Upper lobe of right lung (tissue), 1 donor: ENCODE measurements at regions not wholly inside any gene's neighbourhood (a gene's known extent, or its start where the extent isn't known, plus 50 kb on each side); places are given as distances from the start of the nearest gene placed in this dataset.

Experiments
- ATAC-seq: fragments of 200-7000 bp; cut with Tn5 transposase; one replicate; pipeline ENCODE4 v1.9.1; 2020; ENCODE audit warnings: mild to moderate bottlenecking, moderate library complexity
- DNase-seq: peaks from one replicate; pipeline ENCODE4 v3.0.0-alpha.2; 2020
- H3K27ac ChIP-seq: fragments of 200-600 bp; one replicate; pipeline ENCODE4 v1.8.0; 2022
- H3K27me3 ChIP-seq: fragments of 200-600 bp; one replicate; pipeline ENCODE4 v1.8.0; 2022; ENCODE audit warnings: mild to moderate bottlenecking
- H3K36me3 ChIP-seq: fragments of 200-600 bp; one replicate; pipeline ENCODE4 v1.8.0; 2022
- H3K4me1 ChIP-seq: fragments of 200-600 bp; one replicate; pipeline ENCODE4 v1.8.0; 2022
- H3K4me3 ChIP-seq: fragments of 200-600 bp; one replicate; pipeline ENCODE4 v1.8.0; 2022; ENCODE audit warnings: mild to moderate bottlenecking
- H3K9me3 ChIP-seq: fragments of 200-600 bp; one replicate; pipeline ENCODE4 v1.8.0; 2022
- intact Hi-C: fragments of 100-400 bp; cut with DNase I; formaldehyde crosslinking; loops from one replicate; pipeline ENCODE4 v1.11.0; 2022
- TF ChIP-seq, protein P1 (sequence below): fragments of 200-600 bp; IDR thresholded peaks from one replicate; pipeline ENCODE4 v1.8.0; 2022; ENCODE audit warnings: antibody characterized with exemption
- donor health status: DM: no; HTN: yes; CAD: no; lungs with severe emphysema.

GRCh38 chr15:70220490-70221096 is 122.9 kb upstream of the TLE3 start:
- Histone ChIP-seq H3K4me1 (peaks cover 3% of the 10 kb centered on the region), H3K4me3 (no peak overlapping the region), H3K27me3 (no peaks in the 10 kb centered on the region), H3K9me3 (no peaks in the 10 kb centered on the region), H3K27ac (no peak overlapping the region), H3K36me3 (no peaks in the 10 kb centered on the region)
- DNase-seq: no peak
- TF ChIP-seq, protein P1, sequence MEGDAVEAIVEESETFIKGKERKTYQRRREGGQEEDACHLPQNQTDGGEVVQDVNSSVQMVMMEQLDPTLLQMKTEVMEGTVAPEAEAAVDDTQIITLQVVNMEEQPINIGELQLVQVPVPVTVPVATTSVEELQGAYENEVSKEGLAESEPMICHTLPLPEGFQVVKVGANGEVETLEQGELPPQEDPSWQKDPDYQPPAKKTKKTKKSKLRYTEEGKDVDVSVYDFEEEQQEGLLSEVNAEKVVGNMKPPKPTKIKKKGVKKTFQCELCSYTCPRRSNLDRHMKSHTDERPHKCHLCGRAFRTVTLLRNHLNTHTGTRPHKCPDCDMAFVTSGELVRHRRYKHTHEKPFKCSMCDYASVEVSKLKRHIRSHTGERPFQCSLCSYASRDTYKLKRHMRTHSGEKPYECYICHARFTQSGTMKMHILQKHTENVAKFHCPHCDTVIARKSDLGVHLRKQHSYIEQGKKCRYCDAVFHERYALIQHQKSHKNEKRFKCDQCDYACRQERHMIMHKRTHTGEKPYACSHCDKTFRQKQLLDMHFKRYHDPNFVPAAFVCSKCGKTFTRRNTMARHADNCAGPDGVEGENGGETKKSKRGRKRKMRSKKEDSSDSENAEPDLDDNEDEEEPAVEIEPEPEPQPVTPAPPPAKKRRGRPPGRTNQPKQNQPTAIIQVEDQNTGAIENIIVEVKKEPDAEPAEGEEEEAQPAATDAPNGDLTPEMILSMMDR: no peak
- no peak for ATAC-seq
- intact Hi-C loops: no loop called here

- Histone ChIP-seq H3K9me3 (no peaks in the 10 kb centered on the region), H3K4me1 (peaks cover 3% of the 10 kb centered on the region), H3K36me3 (no peaks in the 10 kb centered on the region), H3K27ac (no peak overlapping the region), H3K4me3 (no peak overlapping the region), H3K27me3 (no peaks in the 10 kb centered on the region)
- TF ChIP-seq, protein P1: no peak
- ATAC-seq: no peak
- DNase-seq: no peak
- intact Hi-C loops: no loop called here
Observed at GRCh38 chr15:70219966-70220365, 122.2 kb upstream of the TLE3 start.

- Histone ChIP-seq H3K36me3 (no peaks in the 10 kb centered on the region), H3K27me3 (no peaks in the 10 kb centered on the region), H3K4me3 (no peak overlapping the region), H3K4me1 (peaks cover 3% of the 10 kb centered on the region), H3K27ac (no peak overlapping the region), H3K9me3 (no peaks in the 10 kb centered on the region)
- intact Hi-C loops: no loop called here
- ATAC-seq: no peak
- TF ChIP-seq, protein P1: no peak
- DNase-seq: no peak
Observed at GRCh38 chr15:70219256-70219895, 121.7 kb upstream of the TLE3 start.

- Histone ChIP-seq H3K36me3 (no peaks in the 10 kb centered on the region), H3K4me3 (no peak overlapping the region), H3K27ac (no peak overlapping the region), H3K27me3 (no peaks in the 10 kb centered on the region), H3K4me1 (peaks cover 4% of the 10 kb centered on the region), H3K9me3 (no peaks in the 10 kb centered on the region)
- ATAC-seq (no peak), DNase-seq (no peak)
- TF ChIP-seq, protein P1: no peak
- intact Hi-C loops: no loop called here
Observed at GRCh38 chr15:70217226-70218160, 119.8 kb upstream of the TLE3 start.

- ATAC-seq (no peak), DNase-seq (no peak)
- H3K9me3 ChIP-seq: no peaks in the 10 kb centered on the region
- H3K27ac ChIP-seq: no peak overlapping the region
- no peaks in the 10 kb centered on the region for H3K36me3 ChIP-seq
- TF ChIP-seq, protein P1: no peak
- peaks cover 10% of the 10 kb centered on the region for H3K4me1 ChIP-seq
- intact Hi-C loops: no loop called here
- no peaks in the 10 kb centered on the region for H3K27me3 ChIP-seq
- H3K4me3 ChIP-seq: no peak overlapping the region
Observed at GRCh38 chr15:70215951-70216350, 118.2 kb upstream of the TLE3 start.
